ENCODE measurements at regions not wholly inside any gene's neighbourhood (a gene's known extent, or its start where the extent isn't known, plus 50 kb on each side); places are given as distances from the start of the nearest gene placed in this dataset.

DNA sequence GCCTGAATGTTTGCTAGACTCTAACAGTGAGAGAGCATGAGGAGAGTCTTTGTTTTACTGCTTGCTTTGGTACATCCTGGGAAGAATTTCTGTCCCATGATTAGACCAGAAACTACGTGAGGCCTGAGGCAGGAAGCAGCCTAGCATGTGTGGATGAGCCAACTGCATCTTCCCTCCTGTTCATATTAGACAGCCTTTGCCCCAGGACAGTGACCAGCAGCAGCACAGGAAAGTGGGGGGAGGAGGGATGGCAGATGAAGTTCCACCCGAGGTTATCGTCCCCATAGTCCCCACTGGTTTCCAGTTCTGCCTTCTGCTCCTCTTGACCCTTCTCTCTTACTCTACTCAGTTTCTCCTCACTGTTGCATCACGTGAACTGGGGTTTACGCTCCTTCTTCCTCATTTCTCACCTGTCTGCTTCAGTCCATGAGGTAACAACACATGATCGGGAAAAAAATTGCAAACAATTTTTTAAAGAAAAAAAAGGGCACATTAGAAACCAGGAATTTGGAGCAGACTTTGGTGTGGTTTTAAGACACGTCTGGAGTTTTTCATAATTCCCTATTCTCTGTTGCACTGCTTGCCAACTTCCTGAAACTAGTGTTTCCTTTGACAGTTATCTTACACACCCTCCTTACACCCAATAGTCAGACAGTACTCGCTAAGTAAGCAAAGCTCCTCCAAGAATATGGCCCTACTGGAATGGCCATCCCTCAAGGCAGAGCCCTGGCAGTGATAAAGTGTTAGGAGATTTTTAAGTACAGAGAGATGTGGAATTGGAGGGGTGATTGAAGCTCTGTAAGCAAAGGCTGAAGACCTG lies 84.1 kb downstream of the SNX18 start:
- H3K9ac ChIP-seq (ENCODE audit: low read length): no peak overlapping the region
- no peak overlapping the region for H3K4me2 ChIP-seq (ENCODE audit: low read length)
- no peaks in the 10 kb centered on the region for H3K79me2 ChIP-seq (ENCODE audit: insufficient read depth, low read length)
- CTCF ChIA-PET: no interaction called here
- RAD21 ChIA-PET (ENCODE audit: low non-redundant PET in 1 of 2, low total read pairs in 2 of 2, uncharacterized antibody in 2 of 2, unreplicated experiment in 2 of 2): no interaction called here
- no peak overlapping the region for H2AFZ ChIP-seq (ENCODE audit: low read depth, low read length, poor library complexity, severe bottlenecking)
- intact Hi-C loops (cut with micrococcal nuclease): no loop called here
- no peaks in the 10 kb centered on the region for H3K9me3 ChIP-seq (ENCODE audit: control insufficient read depth in 1 of 2, insufficient read depth in 1 of 2, low read depth in 1 of 2, low read length in 2 of 2)
- POLR2A ChIA-PET: no interaction called here
- BruUV-seq (replicated peaks): no TSS peak
- no peaks in the 10 kb centered on the region for H3K4me1 ChIP-seq (ENCODE audit: control insufficient read depth in 1 of 2, insufficient read depth in 2 of 2, low read length in 2 of 2)
- H3K36me3 ChIP-seq (ENCODE audit: control insufficient read depth in 1 of 2, insufficient read depth in 2 of 2, low read length in 2 of 2): no peaks in the 10 kb centered on the region
- no peaks in the 10 kb centered on the region for H3K9me2 ChIP-seq (ENCODE audit: insufficient read depth)
- H3K4me3 ChIP-seq (replicated peaks in 1 of 2; ENCODE audit: low read depth in 1 of 2, low read length in 2 of 2): no peak overlapping the region
- DNase-seq (ENCODE audit: low read depth, low spot score) (no peak), ATAC-seq (no peak)
- H3K27me3 ChIP-seq (ENCODE audit: insufficient read depth, low read length): no peaks in the 10 kb centered on the region
- H3K27ac ChIP-seq (ENCODE audit: low read depth, low read length): no peak overlapping the region
- TF ChIP-seq EZH2 (IDR thresholded peaks at IDR 0.05) (no peak), POLR2A (IDR thresholded peaks at IDR 0.05; ENCODE audit: borderline replicate concordance, extremely low read depth, insufficient read depth, insufficient read length) (no peak), CBX3 (IDR thresholded peaks at IDR 0.05; ENCODE audit: low read depth) (no peak), EZH2phosphoT487 (IDR thresholded peaks at IDR 0.05; ENCODE audit: borderline replicate concordance) (no peak), JUND (IDR thresholded peaks at IDR 0.05) (no peak), SIN3A (IDR thresholded peaks at IDR 0.05; ENCODE audit: low read depth) (no peak), SP1 (IDR thresholded peaks at IDR 0.05; ENCODE audit: low read depth) (no peak), ZFX (IDR thresholded peaks at IDR 0.05) (no peak), SRF (IDR thresholded peaks at IDR 0.05; ENCODE audit: low read depth) (no peak), TCF7L2 (IDR thresholded peaks at IDR 0.05; ENCODE audit: borderline replicate concordance, extremely low read depth, insufficient read depth, insufficient read length) (no peak)
- TF ChIP-seq, protein P1, sequence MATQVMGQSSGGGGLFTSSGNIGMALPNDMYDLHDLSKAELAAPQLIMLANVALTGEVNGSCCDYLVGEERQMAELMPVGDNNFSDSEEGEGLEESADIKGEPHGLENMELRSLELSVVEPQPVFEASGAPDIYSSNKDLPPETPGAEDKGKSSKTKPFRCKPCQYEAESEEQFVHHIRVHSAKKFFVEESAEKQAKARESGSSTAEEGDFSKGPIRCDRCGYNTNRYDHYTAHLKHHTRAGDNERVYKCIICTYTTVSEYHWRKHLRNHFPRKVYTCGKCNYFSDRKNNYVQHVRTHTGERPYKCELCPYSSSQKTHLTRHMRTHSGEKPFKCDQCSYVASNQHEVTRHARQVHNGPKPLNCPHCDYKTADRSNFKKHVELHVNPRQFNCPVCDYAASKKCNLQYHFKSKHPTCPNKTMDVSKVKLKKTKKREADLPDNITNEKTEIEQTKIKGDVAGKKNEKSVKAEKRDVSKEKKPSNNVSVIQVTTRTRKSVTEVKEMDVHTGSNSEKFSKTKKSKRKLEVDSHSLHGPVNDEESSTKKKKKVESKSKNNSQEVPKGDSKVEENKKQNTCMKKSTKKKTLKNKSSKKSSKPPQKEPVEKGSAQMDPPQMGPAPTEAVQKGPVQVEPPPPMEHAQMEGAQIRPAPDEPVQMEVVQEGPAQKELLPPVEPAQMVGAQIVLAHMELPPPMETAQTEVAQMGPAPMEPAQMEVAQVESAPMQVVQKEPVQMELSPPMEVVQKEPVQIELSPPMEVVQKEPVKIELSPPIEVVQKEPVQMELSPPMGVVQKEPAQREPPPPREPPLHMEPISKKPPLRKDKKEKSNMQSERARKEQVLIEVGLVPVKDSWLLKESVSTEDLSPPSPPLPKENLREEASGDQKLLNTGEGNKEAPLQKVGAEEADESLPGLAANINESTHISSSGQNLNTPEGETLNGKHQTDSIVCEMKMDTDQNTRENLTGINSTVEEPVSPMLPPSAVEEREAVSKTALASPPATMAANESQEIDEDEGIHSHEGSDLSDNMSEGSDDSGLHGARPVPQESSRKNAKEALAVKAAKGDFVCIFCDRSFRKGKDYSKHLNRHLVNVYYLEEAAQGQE (IDR thresholded peaks at IDR 0.05; ENCODE audit: low read depth): no peak
- TF ChIP-seq, protein P2, sequence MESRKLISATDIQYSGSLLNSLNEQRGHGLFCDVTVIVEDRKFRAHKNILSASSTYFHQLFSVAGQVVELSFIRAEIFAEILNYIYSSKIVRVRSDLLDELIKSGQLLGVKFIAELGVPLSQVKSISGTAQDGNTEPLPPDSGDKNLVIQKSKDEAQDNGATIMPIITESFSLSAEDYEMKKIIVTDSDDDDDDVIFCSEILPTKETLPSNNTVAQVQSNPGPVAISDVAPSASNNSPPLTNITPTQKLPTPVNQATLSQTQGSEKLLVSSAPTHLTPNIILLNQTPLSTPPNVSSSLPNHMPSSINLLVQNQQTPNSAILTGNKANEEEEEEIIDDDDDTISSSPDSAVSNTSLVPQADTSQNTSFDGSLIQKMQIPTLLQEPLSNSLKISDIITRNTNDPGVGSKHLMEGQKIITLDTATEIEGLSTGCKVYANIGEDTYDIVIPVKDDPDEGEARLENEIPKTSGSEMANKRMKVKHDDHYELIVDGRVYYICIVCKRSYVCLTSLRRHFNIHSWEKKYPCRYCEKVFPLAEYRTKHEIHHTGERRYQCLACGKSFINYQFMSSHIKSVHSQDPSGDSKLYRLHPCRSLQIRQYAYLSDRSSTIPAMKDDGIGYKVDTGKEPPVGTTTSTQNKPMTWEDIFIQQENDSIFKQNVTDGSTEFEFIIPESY (IDR thresholded peaks at IDR 0.05; ENCODE audit: extremely low read depth, insufficient replicate concordance, low read length): no peak
- no peaks in the 10 kb centered on the region for H4K20me1 ChIP-seq (ENCODE audit: insufficient read depth)

All from HCT116 (cell line).